ENCODE measurements at regions not wholly inside any gene's neighbourhood (a gene's known extent, or its start where the extent isn't known, plus 50 kb on each side); places are given as distances from the start of the nearest gene placed in this dataset.

DNA sequence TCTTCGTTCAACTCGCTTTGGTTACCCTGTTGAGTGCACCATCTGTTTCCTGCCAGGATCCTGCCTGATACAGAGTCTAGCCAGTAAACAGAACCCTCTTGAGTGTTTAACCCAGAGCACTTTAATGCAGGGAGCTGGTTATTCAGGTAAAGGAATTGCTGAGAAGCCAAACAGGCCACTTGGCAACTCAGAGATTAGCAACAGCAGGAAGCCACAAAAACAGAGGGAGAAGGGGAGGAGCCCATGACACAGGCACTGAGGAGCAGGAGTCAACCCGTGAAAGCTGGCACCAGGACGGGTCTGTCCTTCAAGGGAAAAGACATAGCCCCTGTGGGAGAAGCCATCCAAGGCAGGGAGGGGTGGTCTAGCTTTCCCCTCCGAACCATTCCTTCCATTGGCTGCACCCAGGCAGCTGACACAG, 641.4 kb downstream of the ZNF674 start:
- Mint-ChIP-seq H3K36me3 (ENCODE audit: low read depth) (no peaks in the 10 kb centered on the region), H3K27me3 (no peaks in the 10 kb centered on the region), H3K27ac (no peak overlapping the region), H3K4me3 (no peak overlapping the region), H3K4me1 (peaks cover 4% of the 10 kb centered on the region), H3K9me3 (no peaks in the 10 kb centered on the region)
- intact Hi-C loops (cut with micrococcal nuclease): no loop called here
- no peak for DNase-seq

DNA sequence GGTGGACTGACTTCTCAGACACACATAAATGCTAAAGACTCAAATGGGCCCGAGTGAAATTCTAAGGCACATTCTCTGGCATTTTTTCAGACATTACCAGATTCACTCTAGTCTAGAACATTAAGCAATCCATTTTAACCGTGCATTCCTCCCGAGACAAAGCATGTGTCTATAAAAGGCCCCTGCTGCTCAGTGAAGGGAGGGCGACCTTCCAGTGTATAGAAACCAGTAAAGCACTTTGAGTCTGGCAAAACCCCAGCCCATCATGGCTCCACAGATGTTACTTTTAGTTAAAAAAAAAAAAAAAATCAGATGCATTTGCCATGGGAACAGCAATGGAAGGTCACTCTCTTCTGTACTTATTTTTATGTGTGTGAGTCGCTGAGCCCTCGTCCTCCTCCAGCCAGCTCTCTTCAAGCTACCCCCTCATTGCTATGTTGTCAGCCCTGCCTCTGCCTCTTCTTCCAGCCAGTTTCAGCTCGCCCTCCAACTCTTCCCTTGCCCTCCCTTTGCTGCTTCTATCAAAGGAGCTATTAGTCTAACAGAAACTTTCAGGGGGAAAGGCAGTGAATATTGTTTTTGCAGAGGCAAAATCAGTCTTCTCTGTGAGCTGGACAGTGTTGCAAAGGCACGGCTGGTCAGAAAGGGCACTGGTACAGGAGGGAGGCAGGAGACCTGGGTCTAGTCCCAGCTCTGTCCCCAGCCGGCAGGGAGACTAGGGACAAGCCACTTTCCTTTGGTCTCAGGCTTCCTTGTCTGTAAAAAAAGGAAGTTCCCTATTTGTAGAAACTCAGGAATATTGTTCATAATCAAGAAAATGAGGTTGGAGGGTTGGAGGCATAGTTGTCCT, 644.2 kb downstream of the ZNF674 start:
- intact Hi-C loops (cut with micrococcal nuclease): no loop called here
- no peak for DNase-seq
- H3K4me3 Mint-ChIP-seq: no peak overlapping the region
- no peaks in the 10 kb centered on the region for H3K9me3 Mint-ChIP-seq
- H3K27ac Mint-ChIP-seq: no peak overlapping the region
- peaks cover 4% of the 10 kb centered on the region for H3K4me1 Mint-ChIP-seq
- no peaks in the 10 kb centered on the region for H3K36me3 Mint-ChIP-seq (ENCODE audit: low read depth)
- no peaks in the 10 kb centered on the region for H3K27me3 Mint-ChIP-seq

DNA sequence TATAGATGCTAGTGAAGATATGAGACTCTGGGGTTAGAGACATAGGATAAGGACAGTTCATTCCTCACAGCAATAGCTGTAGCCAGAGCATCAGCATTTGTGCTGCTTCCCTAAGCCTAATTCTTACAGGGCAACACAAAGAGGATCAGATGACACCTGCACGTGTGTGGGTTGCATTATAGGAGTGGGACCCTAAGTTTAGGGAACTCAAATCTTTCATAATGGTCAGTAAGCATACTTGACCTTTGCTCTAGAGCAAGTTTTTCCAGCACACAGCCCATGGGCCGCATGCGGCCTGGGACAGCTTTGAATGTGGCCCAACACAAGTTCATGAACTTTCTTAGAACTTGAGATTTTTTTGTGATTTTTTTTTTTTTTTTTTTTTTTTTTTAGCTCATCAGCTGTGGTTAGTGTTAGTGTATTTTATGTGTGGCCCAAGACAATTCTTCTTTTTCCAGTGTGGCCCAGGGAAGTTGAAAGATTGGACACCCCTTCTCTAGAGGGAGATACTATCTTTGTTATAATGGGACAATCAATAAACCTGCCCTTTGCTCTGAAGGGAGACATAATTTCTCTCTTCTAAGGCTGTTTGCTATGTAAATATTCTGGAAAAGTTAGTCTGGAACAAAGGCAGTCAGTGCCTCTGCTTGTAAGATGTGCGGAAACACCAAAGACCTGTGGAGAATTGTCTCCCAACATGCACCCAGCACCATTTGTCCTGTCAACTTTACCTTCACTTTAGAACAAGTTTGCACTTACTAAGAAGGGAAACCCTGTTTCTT, 650.2 kb downstream of the ZNF674 start:
- DNase-seq: no peak
- Mint-ChIP-seq H3K27ac (no peak overlapping the region), H3K9me3 (no peaks in the 10 kb centered on the region), H3K27me3 (no peaks in the 10 kb centered on the region), H3K4me3 (no peak overlapping the region), H3K36me3 (ENCODE audit: low read depth) (no peaks in the 10 kb centered on the region), H3K4me1 (no peaks in the 10 kb centered on the region)
- intact Hi-C loops (cut with micrococcal nuclease): no loop called here

DNA sequence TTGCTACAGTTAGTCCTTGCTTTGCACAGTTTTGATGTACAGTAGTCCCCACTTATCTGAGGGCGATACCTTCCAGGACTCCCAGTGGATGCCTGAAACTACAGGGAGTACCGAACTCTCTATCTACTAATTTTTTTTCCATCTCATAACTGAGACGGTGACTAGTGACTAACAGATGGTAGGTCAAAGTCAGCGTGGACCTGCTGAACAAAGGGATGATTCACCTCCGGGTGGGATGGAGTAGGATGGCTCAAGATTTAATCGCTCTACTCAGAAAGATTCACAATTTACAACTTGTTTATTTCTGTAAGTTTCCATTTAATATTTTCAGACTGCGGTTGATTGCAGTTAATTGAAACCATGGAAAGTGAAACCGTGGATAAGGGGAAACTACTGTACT, 655.8 kb downstream of the ZNF674 start:
- Mint-ChIP-seq H3K4me1 (no peaks in the 10 kb centered on the region), H3K36me3 (ENCODE audit: low read depth) (no peaks in the 10 kb centered on the region), H3K9me3 (no peaks in the 10 kb centered on the region), H3K4me3 (no peak overlapping the region), H3K27ac (no peak overlapping the region), H3K27me3 (no peaks in the 10 kb centered on the region)
- DNase-seq: no peak
- intact Hi-C loops (cut with micrococcal nuclease): no loop called here

DNA sequence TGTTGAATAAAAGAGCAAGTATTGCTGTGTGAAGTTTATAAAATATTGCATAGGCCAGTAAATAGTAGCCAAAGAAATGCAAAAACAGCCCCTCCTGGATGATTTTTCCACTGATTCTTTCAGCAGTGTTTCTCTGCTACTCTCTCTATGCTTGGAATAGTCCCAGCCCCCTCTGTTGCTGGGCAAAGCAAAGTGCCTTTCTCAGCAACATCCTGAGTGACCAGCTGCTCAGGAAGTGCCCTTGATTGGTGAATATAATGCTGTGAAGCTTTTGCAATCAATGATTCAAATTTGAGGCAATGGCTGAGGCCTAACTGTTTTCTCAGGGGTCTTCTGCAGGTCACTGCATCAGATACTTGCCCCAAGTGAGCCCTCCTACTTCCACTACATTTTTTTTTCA, 656.7 kb downstream of the ZNF674 start:
- Mint-ChIP-seq H3K36me3 (ENCODE audit: low read depth) (no peaks in the 10 kb centered on the region), H3K27me3 (no peaks in the 10 kb centered on the region), H3K9me3 (no peaks in the 10 kb centered on the region), H3K27ac (no peak overlapping the region), H3K4me1 (no peaks in the 10 kb centered on the region), H3K4me3 (no peak overlapping the region)
- intact Hi-C loops (cut with micrococcal nuclease): no loop called here
- no peak for DNase-seq

DNA sequence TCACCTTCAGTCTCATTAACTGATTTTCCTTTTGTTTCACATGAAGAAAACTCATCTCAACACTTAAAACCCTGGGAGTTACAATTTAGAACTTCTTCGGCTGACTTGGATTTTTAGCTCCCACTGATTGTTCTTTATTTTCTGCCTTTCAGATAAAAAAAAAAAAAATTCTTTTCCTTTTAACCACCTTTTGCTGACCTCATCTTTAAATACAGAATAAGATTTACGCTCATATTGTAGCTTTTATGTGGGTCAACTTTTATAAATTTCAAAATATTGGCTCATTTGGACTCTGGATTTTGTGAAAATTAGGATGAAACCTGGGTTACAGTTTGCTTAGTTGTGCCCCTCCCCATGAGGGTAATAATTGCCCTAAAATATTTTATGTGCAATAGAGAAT, 659.3 kb downstream of the ZNF674 start:
- DNase-seq: no peak
- intact Hi-C loops (cut with micrococcal nuclease): no loop called here
- no peaks in the 10 kb centered on the region for H3K9me3 Mint-ChIP-seq
- H3K27me3 Mint-ChIP-seq: no peaks in the 10 kb centered on the region
- H3K4me3 Mint-ChIP-seq: no peak overlapping the region
- H3K36me3 Mint-ChIP-seq (ENCODE audit: low read depth): no peaks in the 10 kb centered on the region
- no peak overlapping the region for H3K27ac Mint-ChIP-seq
- peaks cover 3% of the 10 kb centered on the region for H3K4me1 Mint-ChIP-seq

DNA sequence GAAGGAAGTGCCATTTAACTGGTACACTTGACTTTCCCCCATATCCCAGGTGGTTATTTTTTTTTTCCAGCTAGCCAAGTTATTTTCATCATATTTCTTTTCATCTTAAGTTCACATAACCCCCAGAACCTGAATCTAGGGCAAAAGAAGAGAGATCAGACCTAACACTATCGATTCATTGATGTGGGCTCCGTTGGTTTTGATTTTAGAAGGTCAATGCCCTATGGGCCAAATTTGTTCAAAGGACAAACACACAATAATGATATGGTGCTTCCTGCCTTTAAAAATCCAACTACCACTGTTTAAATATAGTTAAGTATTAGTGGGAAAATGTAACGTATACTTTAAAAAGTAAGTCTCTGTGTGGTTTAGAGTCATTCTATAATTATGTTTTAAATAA, 665.7 kb downstream of the ZNF674 start:
- no peaks in the 10 kb centered on the region for H3K27me3 Mint-ChIP-seq
- no peaks in the 10 kb centered on the region for H3K36me3 Mint-ChIP-seq (ENCODE audit: low read depth)
- intact Hi-C loops (cut with micrococcal nuclease): no loop called here
- DNase-seq: no peak
- no peak overlapping the region for H3K4me3 Mint-ChIP-seq
- peaks cover 3% of the 10 kb centered on the region for H3K4me1 Mint-ChIP-seq
- H3K27ac Mint-ChIP-seq: no peak overlapping the region
- no peaks in the 10 kb centered on the region for H3K9me3 Mint-ChIP-seq

DNA sequence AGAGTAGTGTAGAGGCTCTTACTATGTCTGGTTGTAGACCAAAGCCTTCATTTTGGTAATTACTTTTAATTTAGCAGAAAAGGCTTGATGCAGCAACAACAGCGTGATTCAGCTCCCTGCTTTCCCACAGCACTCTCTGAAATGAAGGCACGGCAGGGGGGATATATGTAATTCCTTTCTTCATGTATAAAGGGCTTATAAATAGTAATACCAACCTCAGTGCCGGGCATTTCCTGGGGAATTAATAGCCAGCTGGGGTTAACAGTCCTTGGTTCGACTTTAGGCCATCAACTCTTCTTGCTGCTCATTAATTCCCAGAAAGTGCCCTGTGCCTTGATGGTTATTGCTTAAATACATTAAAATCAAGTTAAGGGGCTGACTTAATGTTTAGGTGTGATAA, 669.0 kb downstream of the ZNF674 start:
- no peaks in the 10 kb centered on the region for H3K27me3 Mint-ChIP-seq
- H3K9me3 Mint-ChIP-seq: no peaks in the 10 kb centered on the region
- intact Hi-C loops (cut with micrococcal nuclease): no loop called here
- H3K36me3 Mint-ChIP-seq (ENCODE audit: low read depth): no peaks in the 10 kb centered on the region
- H3K4me1 Mint-ChIP-seq: no peaks in the 10 kb centered on the region
- no peak overlapping the region for H3K27ac Mint-ChIP-seq
- H3K4me3 Mint-ChIP-seq: no peak overlapping the region
- no peak for DNase-seq

DNA sequence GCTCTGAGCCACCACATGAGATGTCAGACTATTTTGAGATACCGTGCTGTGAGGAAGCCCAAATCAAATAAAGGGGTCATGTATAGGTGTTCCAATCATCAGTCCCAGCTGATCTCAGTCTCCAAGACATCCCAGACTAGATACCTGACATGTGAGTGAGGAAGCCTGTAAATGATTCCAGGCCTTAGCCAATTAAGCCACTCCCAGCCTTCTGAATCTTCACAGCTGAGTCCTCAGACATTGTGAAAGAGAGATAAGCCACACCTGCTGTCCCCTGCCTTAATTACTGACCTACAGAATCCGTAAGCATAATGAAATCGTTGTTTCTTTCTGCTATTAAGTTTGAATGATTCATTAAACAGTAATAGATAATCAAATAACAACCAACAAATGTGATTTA, 671.4 kb downstream of the ZNF674 start:
- H3K4me3 Mint-ChIP-seq: no peak overlapping the region

DNA sequence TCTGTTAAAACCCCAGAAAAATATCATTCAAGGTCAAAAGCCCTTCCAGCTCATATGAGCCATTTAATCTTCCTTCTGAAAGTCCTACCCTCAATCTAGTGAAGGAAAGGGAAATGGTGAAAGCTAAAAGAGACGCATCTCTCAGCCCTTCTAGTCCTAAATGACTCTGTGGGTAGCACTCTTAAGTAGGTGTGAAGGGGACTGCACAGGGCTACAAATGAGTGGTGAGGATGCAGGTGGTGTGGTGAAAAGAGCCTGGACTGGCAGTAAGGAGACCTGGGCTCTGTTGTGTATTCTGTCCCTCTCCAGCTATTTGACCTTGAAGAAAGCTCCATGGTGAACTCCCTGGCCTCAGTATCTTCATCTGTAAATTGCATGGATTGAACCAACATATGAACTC, 671.8 kb upstream of the DIPK2B start:
- H3K27me3 Mint-ChIP-seq: peaks cover 2% of the 10 kb centered on the region
- H3K4me1 Mint-ChIP-seq: peaks cover 2% of the 10 kb centered on the region
- no peak overlapping the region for H3K27ac Mint-ChIP-seq
- no peaks in the 10 kb centered on the region for H3K9me3 Mint-ChIP-seq
- intact Hi-C loops (cut with micrococcal nuclease): no loop called here
- no peaks in the 10 kb centered on the region for H3K36me3 Mint-ChIP-seq (ENCODE audit: low read depth)
- no peak overlapping the region for H3K4me3 Mint-ChIP-seq
- DNase-seq: no peak

More for the DNA sequence above, 671.4 kb downstream of the ZNF674 start:
- Mint-ChIP-seq H3K4me1 (no peaks in the 10 kb centered on the region), H3K9me3 (no peaks in the 10 kb centered on the region), H3K27ac (no peak overlapping the region), H3K36me3 (ENCODE audit: low read depth) (no peaks in the 10 kb centered on the region), H3K27me3 (peaks cover 2% of the 10 kb centered on the region)
- DNase-seq: no peak
- intact Hi-C loops (cut with micrococcal nuclease): no loop called here

DNA sequence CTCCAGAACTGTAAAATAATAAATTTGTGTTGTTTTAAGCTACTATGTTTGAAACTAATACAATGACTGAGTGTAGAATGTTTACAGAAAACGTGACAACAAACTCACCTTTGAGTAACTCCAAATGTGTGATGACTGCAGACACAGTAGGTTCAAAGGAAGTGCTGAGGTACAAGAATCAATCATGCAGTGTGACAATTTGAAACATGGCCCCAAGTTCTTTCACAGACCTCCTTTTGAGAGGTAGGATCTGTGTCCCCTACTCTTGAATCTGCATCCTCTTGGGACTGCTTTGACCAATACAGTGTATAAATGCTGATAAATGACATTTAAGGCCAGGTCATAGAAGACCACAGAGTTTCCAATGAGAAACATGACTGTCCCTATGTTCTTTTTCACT, 667.7 kb upstream of the DIPK2B start:
- intact Hi-C loops (cut with micrococcal nuclease): no loop called here
- Mint-ChIP-seq H3K4me1 (peaks cover 2% of the 10 kb centered on the region), H3K27me3 (peaks cover 2% of the 10 kb centered on the region), H3K27ac (no peak overlapping the region), H3K9me3 (no peaks in the 10 kb centered on the region), H3K4me3 (no peak overlapping the region), H3K36me3 (ENCODE audit: low read depth) (no peaks in the 10 kb centered on the region)
- DNase-seq: no peak

DNA sequence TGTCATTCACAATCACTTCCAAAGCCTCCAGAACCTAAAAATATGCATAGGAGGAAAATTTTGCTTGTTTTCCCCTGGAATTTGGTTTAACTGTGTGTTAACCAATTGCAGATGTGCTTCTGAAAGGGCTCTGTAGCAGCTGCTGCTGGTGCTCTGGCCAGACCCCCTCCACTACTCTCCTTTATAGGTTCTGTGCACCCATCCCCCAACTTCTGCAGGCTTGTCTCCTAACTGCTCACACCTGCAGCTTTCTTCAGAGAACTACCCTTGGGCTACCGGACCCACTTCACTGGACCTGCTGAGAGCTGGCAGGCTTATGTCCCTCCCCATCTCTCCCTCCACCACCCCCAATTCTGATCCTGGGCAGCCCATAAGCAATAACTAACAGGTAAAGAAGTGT, 662.1 kb upstream of the DIPK2B start:
- Mint-ChIP-seq H3K36me3 (ENCODE audit: low read depth) (no peaks in the 10 kb centered on the region), H3K27me3 (no peaks in the 10 kb centered on the region)

DNA sequence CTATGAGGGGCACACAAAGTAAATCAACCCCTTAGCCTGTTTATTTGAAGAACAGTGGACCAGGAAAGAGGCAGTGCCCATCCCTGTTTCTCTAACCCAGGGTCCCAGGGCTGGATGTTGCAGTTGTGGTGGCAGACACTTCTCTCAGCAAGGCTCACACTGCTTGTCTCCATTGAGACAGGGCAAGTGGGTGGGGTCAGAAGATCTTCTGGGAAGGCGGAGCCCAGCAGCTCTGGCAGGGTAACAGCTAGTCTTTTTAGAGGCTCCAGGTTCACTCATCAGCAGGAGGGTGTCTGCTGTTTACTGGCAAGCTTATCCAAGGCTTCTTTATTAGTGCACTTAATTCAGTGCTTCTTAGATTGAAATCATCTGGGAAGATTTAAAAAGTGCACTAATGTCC, 659.8 kb upstream of the DIPK2B start:
- Mint-ChIP-seq H3K27me3 (no peaks in the 10 kb centered on the region), H3K36me3 (ENCODE audit: low read depth) (no peaks in the 10 kb centered on the region), H3K27ac (no peak overlapping the region), H3K4me1 (no peaks in the 10 kb centered on the region), H3K9me3 (no peaks in the 10 kb centered on the region), H3K4me3 (no peak overlapping the region)
- no peak for DNase-seq
- intact Hi-C loops (cut with micrococcal nuclease): no loop called here

More for the DNA sequence above, 662.1 kb upstream of the DIPK2B start:
- H3K4me1 Mint-ChIP-seq: no peaks in the 10 kb centered on the region
- H3K4me3 Mint-ChIP-seq: no peak overlapping the region
- H3K9me3 Mint-ChIP-seq: no peaks in the 10 kb centered on the region
- H3K27ac Mint-ChIP-seq: no peak overlapping the region
- DNase-seq: no peak
- intact Hi-C loops (cut with micrococcal nuclease): no loop called here

DNA sequence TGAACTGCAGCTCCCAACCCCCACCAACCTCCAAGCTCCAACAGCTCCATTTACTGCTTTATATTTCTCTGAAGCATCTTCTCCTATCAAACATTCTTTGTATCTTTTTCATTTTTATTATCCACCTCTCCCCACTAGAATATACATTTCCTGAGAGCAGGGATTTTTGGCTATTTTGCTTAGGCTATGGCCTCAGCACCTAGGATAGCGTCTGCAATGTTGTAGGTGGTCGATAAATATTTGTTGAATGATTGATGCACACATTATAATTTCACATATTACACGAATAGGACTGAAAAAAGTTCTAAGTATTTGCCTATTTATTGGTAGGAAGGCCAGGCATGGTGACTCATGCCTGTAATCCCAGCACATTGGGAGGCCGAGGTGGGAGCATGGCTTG, 658.7 kb upstream of the DIPK2B start:
- no peaks in the 10 kb centered on the region for H3K9me3 Mint-ChIP-seq
- peaks cover 6% of the 10 kb centered on the region for H3K4me1 Mint-ChIP-seq
- H3K27ac Mint-ChIP-seq: no peak overlapping the region
- intact Hi-C loops (cut with micrococcal nuclease): no loop called here
- no peak overlapping the region for H3K4me3 Mint-ChIP-seq
- DNase-seq: no peak
- no peaks in the 10 kb centered on the region for H3K27me3 Mint-ChIP-seq
- no peaks in the 10 kb centered on the region for H3K36me3 Mint-ChIP-seq (ENCODE audit: low read depth)
